ENCODE measurements at regions not wholly inside any gene's neighbourhood (a gene's known extent, or its start where the extent isn't known, plus 50 kb on each side); places are given as distances from the start of the nearest gene placed in this dataset.

DNA sequence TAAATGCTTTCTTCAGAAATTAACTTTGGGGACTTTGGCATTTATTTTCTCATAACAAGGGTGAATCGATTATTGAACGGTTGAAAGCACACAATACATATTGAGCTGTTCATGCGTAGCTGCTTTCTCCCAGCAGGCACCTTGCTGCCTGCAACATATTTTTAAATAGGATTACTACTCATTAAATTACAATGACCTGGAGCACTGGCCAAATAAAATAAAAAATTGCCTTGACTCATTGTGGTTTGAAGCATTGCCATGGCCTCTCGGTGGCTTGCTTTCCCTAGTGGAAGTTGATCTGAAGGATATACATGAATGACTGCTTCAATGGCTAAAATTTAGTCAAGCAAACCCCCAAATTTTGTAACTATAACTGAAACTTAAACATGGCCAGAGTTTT lies 181.6 kb upstream of the NUDT12 start:
- Histone ChIP-seq H3K9ac (ENCODE audit: low read depth, low read length) (no peak overlapping the region), H4K91ac (ENCODE audit: insufficient read depth, low read depth, low read length) (no peak overlapping the region), H3K79me1 (ENCODE audit: low read depth in 1 of 2, low read length in 2 of 2) (no peaks in the 10 kb centered on the region), H3K4me1 (ENCODE audit: control insufficient read depth, insufficient read depth, low read length) (no peaks in the 10 kb centered on the region), H3K18ac (ENCODE audit: low read depth, low read length) (no peak overlapping the region), H3K56ac (ENCODE audit: extremely low read depth, insufficient read depth, low read length) (no peak overlapping the region), H2BK20ac (ENCODE audit: low read depth, low read length) (no peak overlapping the region), H2BK5ac (ENCODE audit: low read depth, low read length, poor library complexity, severe bottlenecking) (no peak overlapping the region), H3K23ac (ENCODE audit: low read depth, low read length) (no peak overlapping the region), H3K4me3 (ENCODE audit: insufficient read depth, low read depth, low read length) (no peak overlapping the region), H3K27ac (ENCODE audit: insufficient read depth, low read length) (no peak overlapping the region), H2AK5ac (ENCODE audit: low read depth, low read length) (no peak overlapping the region), H2AFZ (replicated peaks; ENCODE audit: low read length, poor library complexity) (no peak overlapping the region), H4K8ac (ENCODE audit: low read depth in 2 of 2, low read length in 2 of 2) (no peak overlapping the region), H3K9me3 (ENCODE audit: control insufficient read depth, insufficient read depth, low read length) (no peaks in the 10 kb centered on the region), H4K20me1 (ENCODE audit: insufficient read depth, low read length) (no peaks in the 10 kb centered on the region), H3K4me2 (ENCODE audit: low read depth, low read length) (no peak overlapping the region), H4K5ac (ENCODE audit: low read depth, low read length) (no peak overlapping the region), H2BK15ac (ENCODE audit: low read depth, low read length) (no peak overlapping the region), H3K9me1 (ENCODE audit: insufficient read depth, low read length) (no peaks in the 10 kb centered on the region), H3K27me3 (ENCODE audit: control insufficient read depth, insufficient read depth, low read length) (no peaks in the 10 kb centered on the region), H3K36me3 (ENCODE audit: control insufficient read depth, insufficient read depth, low read length) (no peaks in the 10 kb centered on the region), H2BK120ac (ENCODE audit: low read depth, low read length) (no peak overlapping the region), H3K4ac (ENCODE audit: low read depth, low read length) (no peak overlapping the region), H3K14ac (replicated peaks; ENCODE audit: low read depth, low read length) (no peak overlapping the region), H2AK9ac (replicated peaks; ENCODE audit: low read depth, low read length, poor library complexity) (no peak overlapping the region)
- DNase-seq: peak; percentile 46
- in situ Hi-C loops (cut with MboI; ENCODE audit: low sequenced_read_pairs): no loop called here
- TF ChIP-seq POLR2A (IDR thresholded peaks at IDR 0.05; ENCODE audit: low read depth, low read length) (no peak), NFE2L2 (IDR thresholded peaks at IDR 0.05; ENCODE audit: low read depth, low read length) (no peak), CHD1 (IDR thresholded peaks at IDR 0.05; ENCODE audit: low read depth, low read length) (no peak), RCOR1 (IDR thresholded peaks at IDR 0.05; ENCODE audit: insufficient replicate concordance, low read length) (no peak), RAD21 (IDR thresholded peaks at IDR 0.05; ENCODE audit: low read length) (no peak), BHLHE40 (IDR thresholded peaks at IDR 0.05; ENCODE audit: low read depth, low read length) (no peak), FOS (IDR thresholded peaks at IDR 0.05; ENCODE audit: low read depth, low read length) (no peak), SMC3 (IDR thresholded peaks at IDR 0.05; ENCODE audit: low read depth, low read length) (no peak), MAZ (IDR thresholded peaks at IDR 0.05; ENCODE audit: borderline replicate concordance, low read depth, low read length) (no peak), MXI1 (IDR thresholded peaks at IDR 0.05; ENCODE audit: borderline replicate concordance, low read depth, low read length) (no peak), CEBPB (IDR thresholded peaks at IDR 0.05; ENCODE audit: low read depth, low read length) (no peak), RFX5 (IDR thresholded peaks at IDR 0.05; ENCODE audit: low read depth, low read length) (no peak), MAFK (IDR thresholded peaks at IDR 0.05; ENCODE audit: low read depth, low read length) (no peak)
- TF ChIP-seq, protein P1, sequence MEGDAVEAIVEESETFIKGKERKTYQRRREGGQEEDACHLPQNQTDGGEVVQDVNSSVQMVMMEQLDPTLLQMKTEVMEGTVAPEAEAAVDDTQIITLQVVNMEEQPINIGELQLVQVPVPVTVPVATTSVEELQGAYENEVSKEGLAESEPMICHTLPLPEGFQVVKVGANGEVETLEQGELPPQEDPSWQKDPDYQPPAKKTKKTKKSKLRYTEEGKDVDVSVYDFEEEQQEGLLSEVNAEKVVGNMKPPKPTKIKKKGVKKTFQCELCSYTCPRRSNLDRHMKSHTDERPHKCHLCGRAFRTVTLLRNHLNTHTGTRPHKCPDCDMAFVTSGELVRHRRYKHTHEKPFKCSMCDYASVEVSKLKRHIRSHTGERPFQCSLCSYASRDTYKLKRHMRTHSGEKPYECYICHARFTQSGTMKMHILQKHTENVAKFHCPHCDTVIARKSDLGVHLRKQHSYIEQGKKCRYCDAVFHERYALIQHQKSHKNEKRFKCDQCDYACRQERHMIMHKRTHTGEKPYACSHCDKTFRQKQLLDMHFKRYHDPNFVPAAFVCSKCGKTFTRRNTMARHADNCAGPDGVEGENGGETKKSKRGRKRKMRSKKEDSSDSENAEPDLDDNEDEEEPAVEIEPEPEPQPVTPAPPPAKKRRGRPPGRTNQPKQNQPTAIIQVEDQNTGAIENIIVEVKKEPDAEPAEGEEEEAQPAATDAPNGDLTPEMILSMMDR (conservative IDR thresholded peaks at IDR 0.05; ENCODE audit: low read depth, low read length): no peak
- TF ChIP-seq, protein P2, sequence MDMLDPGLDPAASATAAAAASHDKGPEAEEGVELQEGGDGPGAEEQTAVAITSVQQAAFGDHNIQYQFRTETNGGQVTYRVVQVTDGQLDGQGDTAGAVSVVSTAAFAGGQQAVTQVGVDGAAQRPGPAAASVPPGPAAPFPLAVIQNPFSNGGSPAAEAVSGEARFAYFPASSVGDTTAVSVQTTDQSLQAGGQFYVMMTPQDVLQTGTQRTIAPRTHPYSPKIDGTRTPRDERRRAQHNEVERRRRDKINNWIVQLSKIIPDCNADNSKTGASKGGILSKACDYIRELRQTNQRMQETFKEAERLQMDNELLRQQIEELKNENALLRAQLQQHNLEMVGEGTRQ (IDR thresholded peaks at IDR 0.05; ENCODE audit: low read depth, low read length): no peak
- TF ChIP-seq, protein P3, sequence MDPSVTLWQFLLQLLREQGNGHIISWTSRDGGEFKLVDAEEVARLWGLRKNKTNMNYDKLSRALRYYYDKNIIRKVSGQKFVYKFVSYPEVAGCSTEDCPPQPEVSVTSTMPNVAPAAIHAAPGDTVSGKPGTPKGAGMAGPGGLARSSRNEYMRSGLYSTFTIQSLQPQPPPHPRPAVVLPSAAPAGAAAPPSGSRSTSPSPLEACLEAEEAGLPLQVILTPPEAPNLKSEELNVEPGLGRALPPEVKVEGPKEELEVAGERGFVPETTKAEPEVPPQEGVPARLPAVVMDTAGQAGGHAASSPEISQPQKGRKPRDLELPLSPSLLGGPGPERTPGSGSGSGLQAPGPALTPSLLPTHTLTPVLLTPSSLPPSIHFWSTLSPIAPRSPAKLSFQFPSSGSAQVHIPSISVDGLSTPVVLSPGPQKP (IDR thresholded peaks at IDR 0.05; ENCODE audit: borderline replicate concordance, low read depth, low read length): no peak
- dilution Hi-C loops (cut with HindIII; ENCODE audit: low sequenced_read_pairs, unreplicated experiment): no loop called here
- intact Hi-C loops (cut with micrococcal nuclease): no loop called here
- ATAC-seq (ENCODE audit: low read depth): no peak
- BruUV-seq (replicated peaks): no TSS peak
- WGBS, 2 experiments (ENCODE audit: extremely low coverage in 2 of 2, insufficient read length in 1 of 2): no CpG with 5 or more reads among the region's 4 CpGs
- CTCF ChIA-PET: interaction anchor here (0.6 kb wide), 1 partner anchor 487 kb away, joined by 3 read pairs; no protein-coding TSS in a partner anchor
- POLR2A ChIA-PET (ENCODE audit: unreplicated experiment): interaction anchor here (0.6 kb wide), 1 partner anchor 1240 kb away, joined by 3 read pairs; no protein-coding TSS in a partner anchor

Measured in IMR-90 (cell line).